WTC11 (cell line): ENCODE measurements at regions not wholly inside any gene's neighbourhood (a gene's known extent, or its start where the extent isn't known, plus 50 kb on each side); places are given as distances from the start of the nearest gene placed in this dataset.

Source experiments
- ATAC-seq: fragments of 200-7000 bp; cut with Tn5 transposase; 2 replicates; pipeline ENCODE4 v1.10.0; 2021; ENCODE audit warnings: mild to moderate bottlenecking, moderate library complexity
- CTCF ChIA-PET: fragments of 300-600 bp; sonication (Branson Sonifier 250); formaldehyde crosslinking; loops from one replicate; lab custom pipeline; 2021; ENCODE audit warnings: antibody characterized with exemption; lab: Charles Lee
- POLR2A ChIA-PET: fragments of 350-600 bp; sonication (Branson Sonifier 250); formaldehyde crosslinking; loops from one replicate; lab custom pipeline; 2021; ENCODE audit warnings: antibody characterized with exemption; lab: Charles Lee
- DNase-seq: peaks from one replicate; pipeline ENCODE4 v3.0.0; 2021; ENCODE audit warnings: low spot score
- H3K27ac Mint-ChIP-seq: 2 replicates; pipeline ENCODE4 v1.8.0; 2021; ENCODE audit warnings: mixed read lengths
- H3K27me3 Mint-ChIP-seq: 2 replicates; pipeline ENCODE4 v1.8.0; 2021; ENCODE audit warnings: low read depth, mild to moderate bottlenecking, moderate library complexity, mixed read lengths
- H3K36me3 Mint-ChIP-seq: 2 replicates; pipeline ENCODE4 v1.8.0; 2021; ENCODE audit warnings: mixed read lengths
- H3K4me1 Mint-ChIP-seq: 2 replicates; pipeline ENCODE4 v1.8.0; 2022; ENCODE audit warnings: mixed read lengths
- H3K4me3 Mint-ChIP-seq: 2 replicates; pipeline ENCODE4 v1.8.0; 2021; ENCODE audit warnings: mild to moderate bottlenecking, moderate library complexity, mixed read lengths
- H3K9me3 Mint-ChIP-seq: 2 replicates; pipeline ENCODE4 v1.8.0; 2021; ENCODE audit warnings: mixed read lengths
- AFF4 ChIP-seq: sonication (generic); formaldehyde crosslinking; IDR thresholded peaks from 2 replicates; pipeline ENCODE4 v1.8.1; 2023; ENCODE audit warnings: mild to moderate bottlenecking, missing genetic modification reagents, borderline replicate concordance
- ATF2 ChIP-seq: sonication (generic); formaldehyde crosslinking; IDR thresholded peaks from 2 replicates; pipeline ENCODE4 v1.8.1; 2022; ENCODE audit warnings: low read depth, missing genetic modification reagents, borderline replicate concordance
- CDX4 ChIP-seq: fragments of 250-450 bp; sonication (Bioruptor Pico); IDR thresholded peaks from 2 replicates; pipeline ENCODE4 v1.9.0; 2021; ENCODE audit warnings: moderate library complexity, mild to moderate bottlenecking, inconsistent platforms, borderline replicate concordance
- E2F1 ChIP-seq: sonication (generic); formaldehyde crosslinking; IDR thresholded peaks from 2 replicates; pipeline ENCODE4 v1.8.0; 2022; ENCODE audit warnings: mild to moderate bottlenecking, missing genetic modification reagents
- ETV6 ChIP-seq: sonication (generic); formaldehyde crosslinking; IDR thresholded peaks from 2 replicates; pipeline ENCODE4 v1.8.1; 2022; ENCODE audit warnings: mild to moderate bottlenecking, missing genetic modification reagents
- FOXJ3 ChIP-seq: sonication (generic); formaldehyde crosslinking; IDR thresholded peaks from 2 replicates; pipeline ENCODE4 v1.9.0; 2021; ENCODE audit warnings: missing genetic modification reagents, mild to moderate bottlenecking, borderline replicate concordance
- FOXK1 ChIP-seq: sonication (generic); formaldehyde crosslinking; IDR thresholded peaks from 2 replicates; pipeline ENCODE4 v1.8.0; 2022; ENCODE audit warnings: mild to moderate bottlenecking, moderate library complexity, missing genetic modification reagents
- FOXP1 ChIP-seq: sonication (generic); formaldehyde crosslinking; IDR thresholded peaks from 2 replicates; pipeline ENCODE4 v1.8.0; 2022; ENCODE audit warnings: missing genetic modification reagents, mild to moderate bottlenecking, moderate library complexity, borderline replicate concordance
- FOXP4 ChIP-seq: sonication (generic); formaldehyde crosslinking; IDR thresholded peaks from 2 replicates; pipeline ENCODE4 v1.8.0; 2022; ENCODE audit warnings: mild to moderate bottlenecking, missing genetic modification reagents
- HMGA2 ChIP-seq: fragments of 250-450 bp; sonication (Bioruptor Pico); IDR thresholded peaks from 2 replicates; pipeline ENCODE4 v1.4.0; 2021; ENCODE audit warnings: mild to moderate bottlenecking, moderate library complexity
- IRF1 ChIP-seq: sonication (generic); formaldehyde crosslinking; IDR thresholded peaks from 2 replicates; pipeline ENCODE4 v1.8.0; 2023; ENCODE audit warnings: missing genetic modification reagents
- MYBL2 ChIP-seq: sonication (generic); formaldehyde crosslinking; IDR thresholded peaks from 2 replicates; pipeline ENCODE4 v1.8.1; 2023; ENCODE audit warnings: mild to moderate bottlenecking, moderate library complexity, missing genetic modification reagents
- NFATC4 ChIP-seq: fragments of 250-450 bp; sonication (Bioruptor Pico); IDR thresholded peaks from 2 replicates; pipeline ENCODE4 v1.9.0; 2021; ENCODE audit warnings: mild to moderate bottlenecking
- NFE2L1 ChIP-seq: sonication (generic); formaldehyde crosslinking; IDR thresholded peaks from 2 replicates; pipeline ENCODE4 v1.8.1; 2023; ENCODE audit warnings: missing genetic modification reagents
- NR1H2 ChIP-seq: sonication (generic); formaldehyde crosslinking; IDR thresholded peaks from 2 replicates; pipeline ENCODE4 v1.9.0; 2021; ENCODE audit warnings: mild to moderate bottlenecking, moderate library complexity, missing genetic modification reagents
- RORB ChIP-seq: fragments of 250-450 bp; sonication (Bioruptor Pico); IDR thresholded peaks from 2 replicates; pipeline ENCODE4 v1.9.0; 2021; ENCODE audit warnings: mild to moderate bottlenecking
- SMAD3 ChIP-seq: sonication (generic); formaldehyde crosslinking; IDR thresholded peaks from 2 replicates; pipeline ENCODE4 v1.8.0; 2022; ENCODE audit warnings: missing genetic modification reagents, mild to moderate bottlenecking, borderline replicate concordance
- SP1 ChIP-seq: sonication (generic); formaldehyde crosslinking; conservative IDR thresholded peaks from 2 replicates; pipeline ENCODE4 v1.8.1; 2022; ENCODE audit warnings: missing genetic modification reagents
- ZNF263 ChIP-seq: sonication (generic); formaldehyde crosslinking; IDR thresholded peaks from 2 replicates; pipeline ENCODE4 v1.8.1; 2022; ENCODE audit warnings: low read depth, mild to moderate bottlenecking, moderate library complexity, missing genetic modification reagents
- ZNF281 ChIP-seq: sonication (generic); formaldehyde crosslinking; IDR thresholded peaks from 2 replicates; pipeline ENCODE4 v1.8.0; 2023; ENCODE audit warnings: mild to moderate bottlenecking, missing genetic modification reagents
- ZNF512 ChIP-seq: sonication (generic); formaldehyde crosslinking; IDR thresholded peaks from 2 replicates; pipeline ENCODE4 v1.8.1; 2022; ENCODE audit warnings: missing genetic modification reagents, borderline replicate concordance

GRCh38 chr10:29809383-29809782 is 174.6 kb upstream of the SVIL start:
- POLR2A ChIA-PET, result no interaction called here
- H3K27me3 Mint-ChIP-seq, result 0 out of 2 replicates have a peak, but pooled peaks cover 2% of the 10 kb centered on the region
- no peak for TF ChIP-seq FOXK1 (CRISPR knock-in tag)
- TF ChIP-seq FOXP1 (CRISPR knock-in tag), result no peak
- TF ChIP-seq SP1 (CRISPR knock-in tag), result no peak
- no peak for TF ChIP-seq FOXJ3
- TF ChIP-seq NFATC4 (CRISPR knock-in tag), result no peak
- no peak for TF ChIP-seq RORB (CRISPR knock-in tag)
- TF ChIP-seq ZNF263, result no peak
- TF ChIP-seq HMGA2 (CRISPR knock-in tag), result no peak
- no peak for TF ChIP-seq AFF4 (CRISPR knock-in tag)
- no peak for TF ChIP-seq CDX4 (CRISPR knock-in tag)
- no peak for TF ChIP-seq IRF1 (CRISPR knock-in tag)
- TF ChIP-seq ATF2 (CRISPR knock-in tag), result no peak
- TF ChIP-seq E2F1, result no peak
- no peak for TF ChIP-seq NR1H2 (CRISPR knock-in tag)
- no peak for TF ChIP-seq MYBL2 (CRISPR knock-in tag)
- no peak overlapping the region for H3K27ac Mint-ChIP-seq
- H3K36me3 Mint-ChIP-seq, result no peaks in the 10 kb centered on the region
- CTCF ChIA-PET, result no interaction called here
- H3K4me1 Mint-ChIP-seq, result no peaks in the 10 kb centered on the region
- DNase-seq (no peak), ATAC-seq (no peak)
- H3K4me3 Mint-ChIP-seq, result no peak overlapping the region
- peaks cover 4% of the 10 kb centered on the region; the same call in 1 of the 2 replicates for H3K9me3 Mint-ChIP-seq

- ATAC-seq, result no peak
- DNase-seq, result no peak
- no peak for TF ChIP-seq ZNF512 (CRISPR knock-in tag)
- TF ChIP-seq NFE2L1 (CRISPR knock-in tag), result no peak
- no peak for TF ChIP-seq SMAD3
- no peak for TF ChIP-seq ZNF281 (CRISPR knock-in tag)
- no peak for TF ChIP-seq FOXP4 (CRISPR knock-in tag)
- no peak for TF ChIP-seq ETV6 (CRISPR knock-in tag)
Measured at GRCh38 chr10:29807163-29807806, 172.5 kb upstream of the SVIL start.

More at GRCh38 chr10:29807163-29807806, 172.5 kb upstream of the SVIL start:
- ChIA-PET CTCF (no interaction called here), POLR2A (no interaction called here)
- H3K9me3 Mint-ChIP-seq, result peaks cover 4% of the 10 kb centered on the region; the same call in 1 of the 2 replicates
- H3K27ac Mint-ChIP-seq, result no peak overlapping the region
- no peaks in the 10 kb centered on the region for H3K4me1 Mint-ChIP-seq
- H3K36me3 Mint-ChIP-seq, result no peaks in the 10 kb centered on the region
- 0 out of 2 replicates have a peak, but pooled peaks cover 2% of the 10 kb centered on the region for H3K27me3 Mint-ChIP-seq
- H3K4me3 Mint-ChIP-seq, result no peak overlapping the region
